ENCODE measurements at regions not wholly inside any gene's neighbourhood (a gene's known extent, or its start where the extent isn't known, plus 50 kb on each side); places are given as distances from the start of the nearest gene placed in this dataset.
"Not testable (repeated sequence)": the region's sequence is repeated elsewhere in the genome, so short reads cannot be mapped to it uniquely, and the experiment has no call there.

DNA sequence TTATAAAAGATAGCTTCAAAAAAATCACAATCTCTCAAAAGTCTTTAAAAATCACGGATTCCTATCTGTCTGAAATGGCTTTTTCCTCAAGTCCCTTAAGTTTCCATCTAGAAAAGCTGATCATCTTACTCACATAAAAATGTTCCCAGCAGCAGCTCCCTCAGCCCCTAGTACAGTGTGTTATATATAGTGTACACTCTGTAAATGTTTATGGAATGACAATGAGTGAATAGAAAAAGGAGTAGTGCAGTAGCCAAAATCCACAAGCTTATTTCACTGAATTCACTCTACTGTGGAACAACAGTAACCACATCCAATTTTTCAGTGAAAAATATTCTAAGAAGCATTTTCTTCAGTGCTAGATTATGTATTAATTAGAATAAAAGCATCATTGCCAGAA, 609.4 kb downstream of the DTWD2 start:
- no peak for DNase-seq (ENCODE audit: low read depth, low spot score)

DNA sequence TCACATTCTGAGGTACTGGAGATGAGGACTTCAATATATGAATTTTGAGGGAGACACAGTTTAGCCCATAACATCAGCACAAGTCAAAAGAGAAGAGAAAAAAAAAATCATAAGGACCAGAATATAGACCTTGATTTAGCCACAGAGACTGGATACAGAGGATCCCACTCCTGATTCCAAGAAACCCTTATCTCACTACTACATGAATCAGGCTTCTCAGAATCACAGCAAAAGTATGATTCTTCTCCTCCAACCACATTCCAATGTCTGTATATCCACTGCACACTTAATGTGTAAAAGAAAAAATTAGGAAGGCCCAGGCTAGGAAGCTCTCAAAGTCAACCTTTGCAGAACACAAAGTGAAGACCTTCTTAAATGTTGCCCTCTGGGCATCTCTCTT, 610.9 kb downstream of the DTWD2 start:
- DNase-seq (ENCODE audit: low read depth, low spot score), result no peak

- DNase-seq (ENCODE audit: low read depth, low spot score), result no peak
Observed at GRCh38 chr5:118371973-118372831, 616.1 kb downstream of the DTWD2 start.

DNA sequence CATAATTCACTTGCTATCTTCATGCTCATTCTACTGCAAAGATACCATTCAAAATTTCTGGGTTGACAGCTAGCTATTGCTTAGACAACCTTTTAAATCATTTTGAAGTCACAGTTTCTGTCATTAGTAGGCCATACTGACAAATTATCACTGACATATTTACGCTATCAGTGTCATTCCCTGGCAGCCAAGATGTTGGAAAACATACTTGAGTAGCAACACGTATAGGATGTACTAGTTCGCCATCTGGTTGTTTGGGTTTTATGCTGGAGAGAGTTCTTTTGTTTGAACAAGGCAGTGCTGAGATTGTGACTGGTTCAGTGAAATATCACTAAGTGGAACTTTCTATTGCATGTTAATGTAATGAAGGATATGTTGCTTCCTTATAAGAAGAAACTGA, 621.9 kb downstream of the DTWD2 start:
- no peak for DNase-seq (ENCODE audit: low read depth, low spot score)

DNA sequence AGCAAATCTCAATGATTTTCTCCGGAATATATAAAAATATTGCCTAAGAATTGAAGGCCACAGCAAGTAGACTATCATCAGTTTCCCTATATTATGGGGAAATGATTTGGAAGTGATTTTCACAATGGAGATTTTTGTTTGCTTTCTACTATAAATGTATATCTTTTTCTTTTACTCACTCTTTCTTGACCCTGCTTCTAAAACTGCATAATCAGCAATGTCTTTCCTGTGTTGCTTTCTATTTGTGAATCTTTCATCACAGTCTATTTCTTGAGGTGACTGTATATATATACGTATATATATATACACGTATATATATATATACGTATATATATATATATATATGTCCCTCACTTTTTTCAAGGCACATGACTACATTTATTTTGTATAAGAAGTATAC, 622.6 kb downstream of the DTWD2 start:
- DNase-seq (ENCODE audit: low read depth, low spot score), result no peak

DNA sequence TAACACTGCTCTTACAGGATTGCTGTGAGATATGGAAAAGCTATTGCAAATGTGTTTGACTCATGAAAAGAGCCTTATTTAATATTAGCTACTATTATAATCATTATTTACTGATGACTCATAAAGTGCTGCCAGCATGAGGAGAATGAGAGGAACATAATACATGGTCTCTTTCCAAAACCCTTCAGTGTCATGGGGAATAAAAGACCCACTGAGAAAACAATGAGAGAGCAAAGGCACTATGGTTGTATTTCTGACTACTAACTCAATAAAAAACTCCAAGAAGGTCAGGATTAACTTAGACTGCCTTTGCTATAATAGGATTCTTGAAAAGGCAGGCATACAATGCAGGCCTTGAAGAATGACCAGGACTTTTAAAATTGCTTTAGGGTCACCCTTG, 633.5 kb downstream of the DTWD2 start:
- DNase-seq (ENCODE audit: low read depth, low spot score), result no peak

GRCh38 chr5:118353970-118354369, 634.4 kb downstream of the DTWD2 start:
- DNase-seq (ENCODE audit: low read depth, low spot score), result no peak

- DNase-seq (ENCODE audit: low read depth, low spot score), result no peak
Observed at GRCh38 chr5:118336468-118336867, 651.9 kb downstream of the DTWD2 start.

GRCh38 chr5:118327389-118327788, 661.0 kb downstream of the DTWD2 start:
- DNase-seq (ENCODE audit: low read depth, low spot score), result no peak

DNA sequence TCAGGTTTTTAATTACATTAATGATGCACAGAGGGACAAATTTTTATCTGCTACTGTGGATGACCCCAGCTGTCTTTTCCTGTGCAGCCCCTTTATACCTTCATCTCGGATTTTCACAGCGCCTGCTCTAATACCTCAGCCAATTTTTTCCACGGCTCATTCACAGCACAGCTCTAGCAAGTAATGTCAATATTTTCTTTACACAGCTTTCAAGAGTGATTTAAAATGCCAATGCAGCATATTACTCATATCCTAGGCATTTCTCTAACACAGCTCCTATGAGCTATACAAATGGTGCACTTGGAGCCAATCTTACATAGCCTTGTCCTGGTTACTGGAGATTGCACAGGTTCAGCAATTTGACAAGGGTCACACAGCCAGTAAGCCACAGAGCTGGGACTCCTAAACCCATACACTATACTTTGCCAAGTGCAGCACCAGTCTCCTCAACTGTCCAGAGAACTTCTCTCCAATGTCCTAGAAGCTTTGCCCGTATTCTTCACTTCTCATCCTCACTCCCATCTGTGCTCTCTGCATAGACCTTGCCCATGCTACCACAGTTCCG, 661.8 kb downstream of the DTWD2 start:
- DNase-seq (ENCODE audit: low read depth, low spot score), result no peak

- no peak for DNase-seq (ENCODE audit: low read depth, low spot score)
Observed at GRCh38 chr5:118325931-118326330, 662.4 kb downstream of the DTWD2 start.

DNA sequence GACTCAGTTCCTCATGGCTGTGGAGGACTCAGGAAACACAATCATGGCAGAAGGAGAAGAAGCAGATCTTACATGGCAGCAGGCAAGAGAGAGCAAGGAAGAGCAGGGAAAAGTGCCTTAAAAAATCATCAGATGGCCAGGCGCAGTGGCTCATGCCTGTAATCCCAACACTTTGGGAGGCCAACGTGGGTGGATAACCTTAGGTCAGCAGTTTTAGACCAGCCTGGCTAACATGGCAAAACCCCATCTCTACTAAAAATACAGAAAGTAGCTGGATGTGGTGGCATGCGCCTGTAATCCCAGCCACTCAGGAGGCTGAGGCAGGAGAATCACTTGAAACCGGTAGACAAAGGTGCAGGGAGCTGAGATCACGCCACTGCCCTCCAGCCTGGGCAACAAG, 664.6 kb downstream of the DTWD2 start:
- DNase-seq (ENCODE audit: low read depth, low spot score), result not testable (repeated sequence)

- no peak for DNase-seq (ENCODE audit: low read depth, low spot score)
Observed at GRCh38 chr5:118321081-118321480, 667.3 kb downstream of the DTWD2 start.

GRCh38 chr5:118320121-118320520, 668.2 kb downstream of the DTWD2 start:
- DNase-seq (ENCODE audit: low read depth, low spot score), result no peak

- no peak for DNase-seq (ENCODE audit: low read depth, low spot score)
Observed at GRCh38 chr5:118314931-118315330, 673.4 kb downstream of the DTWD2 start.

DNA sequence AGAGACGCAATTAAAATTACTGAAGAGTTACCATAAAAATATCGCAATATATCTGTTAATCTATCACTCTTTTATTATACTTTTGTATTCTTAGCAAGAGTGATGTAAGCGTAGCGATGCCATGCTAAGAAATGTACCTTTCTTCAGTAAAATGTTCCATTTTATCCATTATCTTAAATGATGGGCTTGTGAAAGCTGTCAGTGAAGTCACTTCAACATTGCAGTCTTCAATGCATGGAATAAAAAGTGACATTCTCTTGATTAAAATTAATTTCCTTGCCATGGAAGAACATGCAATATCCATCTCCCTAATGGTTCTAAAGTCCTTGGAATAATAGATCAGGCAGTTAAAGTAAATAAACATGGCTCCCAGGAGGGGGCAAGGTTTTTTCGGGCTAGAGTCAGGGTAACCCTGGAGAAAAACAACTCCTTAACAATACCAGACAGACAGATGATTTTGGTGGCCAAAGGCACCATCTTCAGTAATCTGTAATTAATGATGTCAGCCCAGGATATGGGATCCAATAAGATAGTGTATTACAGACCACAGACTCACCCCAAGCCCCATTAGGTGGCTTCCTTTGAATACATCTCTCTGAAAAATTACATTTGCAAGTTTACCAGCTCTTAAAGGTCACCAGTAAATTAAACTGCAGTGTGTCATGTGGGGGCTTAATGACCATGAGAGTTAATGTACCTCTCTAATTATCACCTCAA, 677.1 kb downstream of the DTWD2 start:
- no peak for DNase-seq (ENCODE audit: low read depth, low spot score)

DNA sequence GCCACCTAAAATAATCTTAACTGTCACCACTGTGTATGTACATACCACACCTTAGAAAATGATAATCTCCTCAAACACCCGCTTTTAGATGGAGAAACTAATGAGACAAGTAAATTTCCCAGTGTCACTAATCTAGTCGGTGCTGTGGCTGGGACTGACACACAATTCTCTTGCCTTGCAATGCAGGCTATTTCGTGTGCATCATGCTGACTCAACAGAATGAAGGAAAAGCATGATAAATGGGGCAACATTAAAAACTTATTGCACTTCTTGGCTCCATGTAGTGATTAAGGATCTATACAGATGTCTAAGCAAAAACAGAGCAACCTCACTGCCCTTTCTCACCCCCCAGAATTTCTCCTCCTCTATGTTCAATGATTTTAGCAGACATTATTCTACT, 677.9 kb downstream of the DTWD2 start:
- DNase-seq (ENCODE audit: low read depth, low spot score), result no peak

GRCh38 chr5:118303296-118303695, 685.1 kb downstream of the DTWD2 start:
- DNase-seq (ENCODE audit: low read depth, low spot score), result no peak

DNA sequence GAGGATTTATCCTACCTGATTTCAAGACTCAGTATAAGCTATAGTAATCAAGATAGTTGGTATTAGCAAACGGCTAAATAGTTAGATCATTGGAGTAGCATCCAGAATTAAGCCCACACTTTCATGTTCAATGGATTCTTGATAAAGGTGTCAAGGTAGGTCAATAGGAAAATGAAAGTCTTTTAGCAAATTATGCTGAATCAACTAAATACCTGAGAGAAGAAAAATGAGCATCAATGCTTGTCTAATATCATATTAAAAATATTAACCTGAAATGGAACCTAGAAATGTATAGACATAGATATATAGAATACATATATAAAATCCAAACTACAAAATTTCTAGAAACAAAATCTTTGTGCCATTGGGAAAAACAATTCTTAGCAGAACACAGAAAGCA, 685.6 kb downstream of the DTWD2 start:
- DNase-seq (ENCODE audit: low read depth, low spot score), result no peak

DNA sequence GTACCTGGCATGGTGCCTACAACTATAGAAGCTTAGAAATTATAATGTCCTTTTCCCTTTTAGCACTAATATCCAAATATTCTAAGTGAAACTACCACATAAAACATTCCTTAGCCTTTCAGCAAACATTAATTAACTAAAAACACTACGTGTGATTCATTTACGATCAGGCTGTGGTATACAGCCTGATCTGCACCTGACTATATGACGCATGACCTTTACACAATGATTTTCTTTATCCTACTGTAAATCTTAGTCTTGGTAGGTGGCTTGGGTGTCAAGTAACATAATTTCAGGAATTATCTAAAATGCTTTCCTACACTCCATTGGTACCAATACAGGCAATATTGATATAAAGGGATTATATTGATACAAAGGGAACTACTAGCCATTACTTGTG, 686.7 kb downstream of the DTWD2 start:
- no peak for DNase-seq (ENCODE audit: low read depth, low spot score)

DNA sequence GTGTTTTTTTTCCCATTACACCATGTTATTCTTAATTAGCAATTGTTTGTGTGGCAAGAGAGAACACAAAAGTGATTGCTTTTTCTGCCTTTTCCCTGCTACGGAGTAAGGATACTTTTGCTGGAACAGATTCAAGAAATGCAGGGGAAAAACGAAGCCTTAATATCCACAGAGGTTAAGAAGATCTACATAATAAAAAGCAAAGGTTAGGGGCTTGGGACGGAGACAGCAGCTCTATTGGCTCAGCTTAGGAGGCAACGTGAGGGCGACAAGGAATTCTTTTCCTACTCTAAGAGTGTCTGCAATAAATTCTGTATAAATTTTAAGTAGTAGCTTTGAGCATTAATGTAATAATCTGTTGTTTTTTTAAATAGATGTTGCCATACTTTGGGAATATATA, 693.3 kb downstream of the DTWD2 start:
- no peak for DNase-seq (ENCODE audit: low read depth, low spot score)

DNA sequence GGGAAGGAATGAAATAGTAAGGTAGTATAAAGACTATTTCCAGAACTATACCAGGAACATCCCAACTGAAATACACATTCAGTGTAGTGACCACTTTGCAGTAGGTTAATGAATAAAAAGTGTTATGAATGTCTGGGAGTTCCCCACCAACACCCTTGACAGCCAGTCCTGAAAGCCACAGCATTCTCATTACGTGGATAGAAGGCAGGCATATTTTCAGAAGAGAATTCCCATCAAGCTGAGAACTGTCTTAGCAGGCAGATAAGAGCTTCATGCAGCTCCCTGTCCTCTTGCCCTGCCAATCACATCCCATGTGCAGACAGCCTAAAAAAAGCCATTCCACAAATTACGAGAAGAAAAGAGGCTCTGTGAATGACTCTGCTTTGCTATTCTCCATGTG, 695.0 kb downstream of the DTWD2 start:
- DNase-seq (ENCODE audit: low read depth, low spot score), result no peak

GRCh38 chr5:118290204-118290603, 698.1 kb downstream of the DTWD2 start:
- no peak for DNase-seq (ENCODE audit: low read depth, low spot score)

Measured in activated naive CD8-positive, alpha-beta T cell treated with anti-CD3 and anti-CD28 coated beads, Interleukin-2, amount 50 U/mL, for 16 hours (primary cell).